Aorta (tissue), 2 donors: ENCODE measurements at regions not wholly inside any gene's neighbourhood (a gene's known extent, or its start where the extent isn't known, plus 50 kb on each side); places are given as distances from the start of the nearest gene placed in this dataset.

ENCODE experiments used
- microRNA-seq, 2 donors: library from miRNA; unstranded; fragments of <30 nt; microRNA quantifications; one replicate each; pipeline ENCODE4 v1.2.0, GENCODE V29; 2020
- donor health status: DM: no; HTN: no; CAD: no.
- donor health status: DM: yes; HTN: yes; CAD: no.

Small RNA genes in the stretch of these regions (microRNA-seq; reads per million reads assigned to microRNA genes)
- gene MIR4425, result 0 reads per million in 2 donors
